HPDE6-E6E7 (cell line): ENCODE measurements at regions not wholly inside any gene's neighbourhood (a gene's known extent, or its start where the extent isn't known, plus 50 kb on each side); places are given as distances from the start of the nearest gene placed in this dataset.
A peak's percentile ranks its signal among the peaks of the same experiment; 100 is the strongest.

Source experiments
- DNase-seq: peaks from one replicate; pipeline ENCODE4 v3.0.0; 2011; ENCODE audit warnings: missing footprints; ENCODE audit errors: extremely low spot score

GRCh38 chr6:10305790-10306415 is 109.0 kb downstream of the TFAP2A start:
- DNase-seq, result no peak

GRCh38 chr6:10303608-10304506 is 111.0 kb downstream of the TFAP2A start:
- DNase-seq, result no peak

- no peak for DNase-seq
Measured at GRCh38 chr6:10302566-10303235, 112.2 kb downstream of the TFAP2A start.

- peak; percentile 25 for DNase-seq
Measured at GRCh38 chr6:10300071-10300470, 114.8 kb downstream of the TFAP2A start.

GRCh38 chr6:10297832-10298231 is 117.0 kb downstream of the TFAP2A start:
- no peak for DNase-seq

- no peak for DNase-seq
Measured at GRCh38 chr6:10278746-10279145, 136.1 kb downstream of the TFAP2A start.

GRCh38 chr6:10276660-10277287 is 138.1 kb downstream of the TFAP2A start:
- no peak for DNase-seq

GRCh38 chr6:10276106-10276505 is 138.8 kb downstream of the TFAP2A start:
- no peak for DNase-seq

- no peak for DNase-seq
Measured at GRCh38 chr6:10272591-10272990, 142.3 kb downstream of the TFAP2A start.

- no peak for DNase-seq
Measured at GRCh38 chr6:10271982-10272381, 142.9 kb downstream of the TFAP2A start.

GRCh38 chr6:10269814-10270472 is 144.9 kb downstream of the TFAP2A start:
- no peak for DNase-seq

GRCh38 chr6:10268611-10269310 is 146.1 kb downstream of the TFAP2A start:
- DNase-seq, result no peak

- no peak for DNase-seq
Measured at GRCh38 chr6:10268111-10268510, 146.8 kb downstream of the TFAP2A start.

- DNase-seq, result no peak
Measured at GRCh38 chr6:10266462-10266861, 148.4 kb downstream of the TFAP2A start.

- no peak for DNase-seq
Measured at GRCh38 chr6:10266061-10266460, 148.8 kb downstream of the TFAP2A start.

- DNase-seq, result no peak
Measured at GRCh38 chr6:10262505-10262904, 152.4 kb downstream of the TFAP2A start.

- DNase-seq, result no peak
Measured at GRCh38 chr6:10259671-10260070, 155.2 kb downstream of the TFAP2A start.

- no peak for DNase-seq
Measured at GRCh38 chr6:10258341-10258740, 156.5 kb downstream of the TFAP2A start.

GRCh38 chr6:10256113-10256690 is 158.7 kb downstream of the TFAP2A start:
- no peak for DNase-seq

- no peak for DNase-seq
Measured at GRCh38 chr6:10250655-10251220, 164.1 kb downstream of the TFAP2A start.
